ENCODE measurements at regions not wholly inside any gene's neighbourhood (a gene's known extent, or its start where the extent isn't known, plus 50 kb on each side); places are given as distances from the start of the nearest gene placed in this dataset.

DNA sequence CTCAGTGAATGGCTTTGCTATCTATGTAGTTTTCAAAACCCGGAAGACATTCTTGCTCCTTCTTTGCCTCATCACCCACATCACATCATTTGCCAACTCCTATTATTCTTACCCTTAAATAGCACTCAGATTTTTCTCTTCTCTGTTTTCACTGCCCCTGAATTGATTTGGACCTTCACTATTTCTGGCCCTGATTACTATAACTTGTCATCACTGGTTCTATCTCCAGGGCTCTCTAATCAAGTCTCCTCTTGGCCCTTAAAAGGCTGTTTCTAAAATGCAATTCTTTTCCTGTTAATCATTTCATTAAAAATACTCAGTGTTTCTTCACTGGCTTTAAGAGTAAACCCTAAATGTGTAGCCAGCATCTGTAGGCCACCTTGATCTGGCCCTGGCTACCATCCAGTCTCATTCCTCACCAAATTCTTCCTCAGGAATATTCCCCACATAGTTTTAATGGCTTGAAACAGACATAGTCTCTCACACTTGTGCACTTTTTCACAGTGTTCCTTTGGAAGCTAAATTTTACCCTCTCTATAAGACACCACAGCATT, 437.1 kb upstream of the CBLB start:
- TF ChIP-seq, protein P1, sequence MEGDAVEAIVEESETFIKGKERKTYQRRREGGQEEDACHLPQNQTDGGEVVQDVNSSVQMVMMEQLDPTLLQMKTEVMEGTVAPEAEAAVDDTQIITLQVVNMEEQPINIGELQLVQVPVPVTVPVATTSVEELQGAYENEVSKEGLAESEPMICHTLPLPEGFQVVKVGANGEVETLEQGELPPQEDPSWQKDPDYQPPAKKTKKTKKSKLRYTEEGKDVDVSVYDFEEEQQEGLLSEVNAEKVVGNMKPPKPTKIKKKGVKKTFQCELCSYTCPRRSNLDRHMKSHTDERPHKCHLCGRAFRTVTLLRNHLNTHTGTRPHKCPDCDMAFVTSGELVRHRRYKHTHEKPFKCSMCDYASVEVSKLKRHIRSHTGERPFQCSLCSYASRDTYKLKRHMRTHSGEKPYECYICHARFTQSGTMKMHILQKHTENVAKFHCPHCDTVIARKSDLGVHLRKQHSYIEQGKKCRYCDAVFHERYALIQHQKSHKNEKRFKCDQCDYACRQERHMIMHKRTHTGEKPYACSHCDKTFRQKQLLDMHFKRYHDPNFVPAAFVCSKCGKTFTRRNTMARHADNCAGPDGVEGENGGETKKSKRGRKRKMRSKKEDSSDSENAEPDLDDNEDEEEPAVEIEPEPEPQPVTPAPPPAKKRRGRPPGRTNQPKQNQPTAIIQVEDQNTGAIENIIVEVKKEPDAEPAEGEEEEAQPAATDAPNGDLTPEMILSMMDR (IDR thresholded peaks at IDR 0.05) = no peak
- TF ChIP-seq POLR2AphosphoS5 (IDR thresholded peaks at IDR 0.05) (no peak), EP300 (IDR thresholded peaks at IDR 0.05; ENCODE audit: low read depth) (no peak), POLR2A (IDR thresholded peaks at IDR 0.05) (no peak)

Measured in transverse colon (tissue), 4 donors.